Ishikawa (cell line): ENCODE measurements at regions not wholly inside any gene's neighbourhood (a gene's known extent, or its start where the extent isn't known, plus 50 kb on each side); places are given as distances from the start of the nearest gene placed in this dataset.

Experiments
- CEBPB ChIP-seq: IDR thresholded peaks from 2 replicates; pipeline ENCODE4 v1.6.1; 2012
- CREB1 ChIP-seq: IDR thresholded peaks from 2 replicates; pipeline ENCODE4 v1.6.1; 2012; ENCODE audit warnings: low read depth
- EGR1 ChIP-seq: IDR thresholded peaks from 2 replicates; pipeline ENCODE4 v1.6.1; 2012
- EP300 ChIP-seq: IDR thresholded peaks from 2 replicates; pipeline ENCODE4 v1.6.1; 2012; ENCODE audit warnings: borderline replicate concordance
- FOXM1 ChIP-seq: IDR thresholded peaks from 2 replicates; pipeline ENCODE4 v1.6.1; 2012; ENCODE audit warnings: low read depth, borderline replicate concordance
- MAX ChIP-seq: IDR thresholded peaks from 2 replicates; pipeline ENCODE4 v1.6.1; 2012
- NFIC ChIP-seq: IDR thresholded peaks from 2 replicates; pipeline ENCODE4 v1.6.1; 2012
- RAD21 ChIP-seq: IDR thresholded peaks from 2 replicates; pipeline ENCODE4 v1.6.1; 2012; ENCODE audit warnings: low read depth
- REST ChIP-seq: IDR thresholded peaks from 2 replicates; pipeline ENCODE4 v1.6.1; 2012; ENCODE audit warnings: low read depth, mild to moderate bottlenecking
- TAF1 ChIP-seq: IDR thresholded peaks from 2 replicates; pipeline ENCODE4 v1.6.1; 2012; ENCODE audit warnings: low read depth, mild to moderate bottlenecking
- TCF12 ChIP-seq: IDR thresholded peaks from 2 replicates; pipeline ENCODE4 v1.6.1; 2012; ENCODE audit warnings: low read depth
- TEAD4 ChIP-seq: IDR thresholded peaks from 2 replicates; pipeline ENCODE4 v1.6.1; 2012
- USF1 ChIP-seq: IDR thresholded peaks from 2 replicates; pipeline ENCODE4 v1.6.1; 2012
- YY1 ChIP-seq: IDR thresholded peaks from 2 replicates; pipeline ENCODE4 v1.6.1; 2012; ENCODE audit warnings: low read depth
- ZBTB7A ChIP-seq: IDR thresholded peaks from 2 replicates; pipeline ENCODE4 v1.6.1; 2012; ENCODE audit warnings: low read depth

DNA sequence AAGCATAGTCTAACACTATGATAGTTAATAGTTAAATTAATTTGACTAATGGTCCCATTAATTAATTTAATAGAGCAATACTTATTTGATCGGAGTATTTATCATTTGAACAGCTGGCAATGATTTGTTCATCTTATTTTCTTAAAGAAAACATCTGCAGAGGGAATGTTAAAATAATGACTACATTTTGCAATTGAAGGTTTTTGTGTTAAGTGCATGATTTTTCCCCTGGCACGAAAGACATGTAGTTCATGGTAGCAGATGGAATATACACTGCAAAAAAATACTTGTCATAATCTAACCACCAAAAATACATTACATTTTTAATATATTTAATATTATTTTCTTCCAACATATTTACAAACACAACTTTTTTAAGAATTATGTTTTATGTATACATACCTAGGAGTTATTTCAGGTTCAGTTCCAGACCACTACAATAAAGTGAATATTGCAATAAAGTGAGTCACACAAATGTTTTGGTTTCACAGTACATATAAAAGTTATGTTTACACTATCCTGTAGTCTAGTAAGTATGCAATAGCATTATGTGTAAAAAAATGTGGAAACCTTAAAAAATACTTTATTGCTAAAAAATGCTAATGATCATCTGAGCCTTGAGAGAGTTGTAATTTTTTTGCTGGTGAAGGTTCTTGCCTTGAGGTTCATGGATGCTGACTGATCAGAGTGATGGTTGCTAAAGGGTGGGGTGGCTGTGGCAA lies 292.6 kb upstream of the DAB2 start:
- no peak for TF ChIP-seq RAD21
- TF ChIP-seq NFIC: no peak
- no peak for TF ChIP-seq EGR1
- TF ChIP-seq MAX: no peak
- TF ChIP-seq EP300: no peak
- no peak for TF ChIP-seq YY1
- TF ChIP-seq USF1: no peak
- no peak for TF ChIP-seq TAF1
- TF ChIP-seq CREB1: no peak
- no peak for TF ChIP-seq REST
- TF ChIP-seq ZBTB7A: no peak
- TF ChIP-seq CEBPB: no peak
- TF ChIP-seq TCF12: no peak
- TF ChIP-seq TEAD4: no peak
- no peak for TF ChIP-seq FOXM1

- TF ChIP-seq FOXM1 (no peak), USF1 (no peak), TCF12 (no peak), EP300 (no peak), YY1 (no peak), RAD21 (peak; percentile 56), REST (no peak), CEBPB (peak; percentile 41; the same call in 1 of the 2 replicates), TEAD4 (no peak), MAX (no peak)
Measured at GRCh38 chr5:39716532-39717028, 291.8 kb upstream of the DAB2 start.

DNA sequence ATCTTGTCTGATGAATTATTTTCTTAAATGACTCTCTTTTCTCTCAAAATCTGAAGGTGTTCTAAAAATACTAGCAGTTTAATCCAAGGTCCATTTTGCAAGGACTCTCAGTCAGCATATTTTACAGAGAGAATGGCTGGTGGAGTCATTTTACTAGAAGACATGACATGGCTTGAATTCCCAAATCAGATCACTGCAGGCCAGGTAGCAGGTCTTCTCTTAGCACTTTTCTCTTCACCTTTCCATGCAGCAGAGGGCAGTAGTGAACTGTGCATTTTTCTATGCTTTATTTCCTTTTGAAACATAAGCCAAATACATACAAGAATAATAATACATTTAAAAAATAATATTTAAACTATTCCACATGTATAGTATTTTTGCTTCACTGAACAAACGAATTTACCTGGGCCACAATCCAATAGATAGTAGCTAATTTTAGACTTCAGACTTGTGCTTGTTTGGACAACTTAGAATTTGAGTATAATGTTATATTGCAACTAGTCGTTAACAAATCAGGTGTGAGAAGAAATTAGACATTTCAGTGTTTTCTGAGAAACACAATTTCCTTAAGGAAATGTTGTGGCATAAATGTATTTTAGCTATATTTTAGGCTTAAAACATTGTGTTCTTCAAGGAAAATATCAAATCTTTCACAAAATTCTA lies 289.4 kb upstream of the DAB2 start:
- TF ChIP-seq ZBTB7A (no peak), RAD21 (peak; percentile 84)

DNA sequence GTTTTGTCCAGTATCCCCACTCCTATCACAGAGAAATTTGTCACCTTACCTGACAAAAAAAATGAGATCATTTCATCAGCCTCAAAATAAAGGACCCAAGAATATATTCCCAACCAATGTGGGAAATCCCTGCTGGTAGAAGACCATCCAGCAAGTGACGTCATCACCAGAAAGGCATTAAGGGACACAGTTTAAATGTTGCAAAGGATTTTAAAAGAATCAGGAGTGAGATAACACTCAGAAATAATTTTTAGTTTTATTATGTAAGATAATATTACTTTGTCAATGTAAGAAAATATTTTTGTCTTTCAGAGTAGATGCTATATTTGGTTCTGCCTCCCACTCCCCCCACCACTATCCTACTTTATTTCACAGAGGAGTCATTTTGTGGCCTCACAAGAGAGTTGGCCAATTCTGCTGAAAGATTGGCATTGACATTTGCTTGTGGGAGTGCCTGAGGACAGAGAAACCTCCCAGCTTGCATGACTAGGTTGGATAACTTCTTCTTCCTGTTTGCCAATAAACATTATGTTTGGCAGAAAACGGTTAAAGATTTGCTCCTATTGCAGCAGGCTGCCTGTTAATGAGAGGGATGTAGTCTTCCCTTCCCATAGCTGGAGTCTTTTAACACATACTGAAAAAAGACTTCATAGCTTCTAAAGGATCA lies 288.6 kb upstream of the DAB2 start:
- TF ChIP-seq RAD21 (no peak), CEBPB (no peak), REST (no peak), FOXM1 (no peak), CREB1 (no peak), TAF1 (no peak), MAX (no peak), TCF12 (no peak), EGR1 (no peak), USF1 (no peak), EP300 (no peak), TEAD4 (no peak), YY1 (no peak), NFIC (no peak), ZBTB7A (no peak)
